ENCODE measurements at regions not wholly inside any gene's neighbourhood (a gene's known extent, or its start where the extent isn't known, plus 50 kb on each side); places are given as distances from the start of the nearest gene placed in this dataset.
"Not testable (repeated sequence)": the region's sequence is repeated elsewhere in the genome, so short reads cannot be mapped to it uniquely, and the experiment has no call there.

DNA sequence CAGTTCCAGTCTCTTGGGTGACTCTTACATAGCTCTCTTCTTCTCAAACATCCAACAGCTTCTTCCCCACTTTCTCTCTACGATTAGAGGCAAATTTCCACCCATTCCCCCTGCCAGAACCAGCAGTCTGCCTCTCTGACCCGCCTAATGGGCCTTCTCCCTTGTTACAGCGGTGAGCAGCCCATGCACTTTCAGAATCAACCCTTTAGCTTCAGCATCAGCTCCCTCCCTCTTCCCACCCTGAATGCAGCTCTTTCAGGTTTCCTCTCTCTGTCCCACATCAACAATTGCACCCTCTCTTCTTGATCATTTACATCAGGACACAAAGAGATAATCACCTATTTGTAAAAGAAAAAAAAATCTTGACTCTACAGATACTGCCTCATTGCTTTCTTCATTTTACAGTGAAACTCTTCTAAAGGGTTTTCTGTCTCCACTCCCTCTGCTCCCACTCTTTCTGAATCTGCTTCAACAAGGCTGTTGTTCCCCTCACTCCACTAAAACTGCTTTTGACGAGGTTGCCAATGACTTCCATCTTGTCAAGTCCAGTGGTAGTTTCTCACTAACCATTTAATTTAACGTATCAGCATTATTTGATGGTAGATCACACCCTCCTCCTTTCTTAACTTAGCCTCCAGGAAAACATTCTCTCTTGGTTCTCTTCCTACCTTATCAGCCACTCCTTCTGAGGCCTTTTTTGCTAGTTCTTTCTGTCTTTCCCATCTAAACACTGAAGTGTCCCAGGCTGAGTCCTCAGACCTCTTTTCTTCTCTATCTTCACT lies 106.6 kb downstream of the NPY start:
- H3K27ac ChIP-seq = no peak overlapping the region
- ATAC-seq = no peak
- no peaks in the 10 kb centered on the region for H3K4me1 ChIP-seq
- no peaks in the 10 kb centered on the region for H3K36me3 ChIP-seq (ENCODE audit: insufficient read depth in 1 of 2, low read depth in 1 of 2)
- 78 to 87% (median 79%) methylated on average over 5 of the region's 5 CpGs for WGBS, 3 donors
- intact Hi-C loops (cut with DNase I) = no loop called here
- no peak for TF ChIP-seq CTCF (IDR thresholded peaks at IDR 0.05)
- H3K27me3 ChIP-seq (ENCODE audit: insufficient read depth in 3 of 3, low read length in 2 of 3) = no peaks in the 10 kb centered on the region
- H3K9me3 ChIP-seq = no peaks in the 10 kb centered on the region
- H3K4me3 ChIP-seq = no peak overlapping the region
- no peak for DNase-seq

GRCh38 chr7:24392774-24393173 lies 108.8 kb downstream of the NPY start:
- DNase-seq = no peak
- no peaks in the 10 kb centered on the region for H3K9me3 ChIP-seq
- H3K27ac ChIP-seq = no peak overlapping the region
- H3K4me3 ChIP-seq = no peak overlapping the region
- H3K27me3 ChIP-seq (ENCODE audit: insufficient read depth in 3 of 3, low read length in 2 of 3) = no peaks in the 10 kb centered on the region
- no peaks in the 10 kb centered on the region for H3K36me3 ChIP-seq (ENCODE audit: insufficient read depth in 1 of 2, low read depth in 1 of 2)
- intact Hi-C loops (cut with DNase I) = no loop called here
- TF ChIP-seq CTCF (IDR thresholded peaks at IDR 0.05) = no peak
- ATAC-seq = no peak
- no peaks in the 10 kb centered on the region for H3K4me1 ChIP-seq
- 49 to 50% (median 50%) methylated on average over 1 of the region's 1 CpG for WGBS, 3 donors

- Histone ChIP-seq H3K4me3 (no peak overlapping the region), H3K36me3 (ENCODE audit: insufficient read depth in 1 of 2, low read depth in 1 of 2) (no peaks in the 10 kb centered on the region), H3K4me1 (no peaks in the 10 kb centered on the region), H3K27me3 (ENCODE audit: insufficient read depth in 3 of 3, low read length in 2 of 3) (no peaks in the 10 kb centered on the region), H3K9me3 (no peaks in the 10 kb centered on the region), H3K27ac (peak overlapping the region; percentile 61)
- DNase-seq (no peak), ATAC-seq (peak; percentile 77 to 100 (median 82))
- no peak for TF ChIP-seq CTCF (IDR thresholded peaks at IDR 0.05)
- intact Hi-C loops (cut with DNase I) = no loop called here
- 29 to 46% (median 36%) methylated on average over 3 of the region's 3 CpGs for WGBS, 3 donors
Observed at GRCh38 chr7:24395512-24395911, 111.5 kb downstream of the NPY start.

- DNase-seq; H3K36me3 ChIP-seq (ENCODE audit: insufficient read depth in 1 of 2, low read depth in 1 of 2); H3K27ac ChIP-seq; H3K4me1 ChIP-seq; H3K9me3 ChIP-seq; intact Hi-C loops (cut with DNase I); H3K4me3 ChIP-seq; ATAC-seq; H3K27me3 ChIP-seq (ENCODE audit: insufficient read depth in 3 of 3, low read length in 2 of 3): not testable (repeated sequence)
- WGBS, 3 donors = 61 to 85% (median 65%) methylated on average over 6 of the region's 13 CpGs
Observed at GRCh38 chr7:24396387-24396786, 112.4 kb downstream of the NPY start.

- DNase-seq = no peak
- H3K27me3 ChIP-seq (ENCODE audit: insufficient read depth in 3 of 3, low read length in 2 of 3) = no peaks in the 10 kb centered on the region
- peak in 3 of 4 donors; percentile 57 to 81 (median 71) for ATAC-seq
- H3K4me3 ChIP-seq = peak overlapping the region; percentile 58
- peak overlapping the region; percentile 41 for H3K27ac ChIP-seq
- TF ChIP-seq CTCF (IDR thresholded peaks at IDR 0.05) = peak; percentile 55
- H3K9me3 ChIP-seq = no peaks in the 10 kb centered on the region
- no peaks in the 10 kb centered on the region for H3K36me3 ChIP-seq (ENCODE audit: insufficient read depth in 1 of 2, low read depth in 1 of 2)
- intact Hi-C loops (cut with DNase I) = loop anchor here (5.0 to 10.0 kb wide), 2 partner anchors 163 to 265 kb away; no protein-coding TSS in a partner anchor
- WGBS, 3 donors = 36 to 47% (median 44%) methylated on average over 12 to 13 of the region's 15 CpGs
- H3K4me1 ChIP-seq = no peaks in the 10 kb centered on the region
Observed at GRCh38 chr7:24401628-24402593, 117.9 kb downstream of the NPY start.

Data from psoas muscle (tissue), 7 donors.